ENCODE measurements at regions not wholly inside any gene's neighbourhood (a gene's known extent, or its start where the extent isn't known, plus 50 kb on each side); places are given as distances from the start of the nearest gene placed in this dataset.

GRCh38 chr13:22031702-22032286 lies 360.9 kb downstream of the FGF9 start (continued):
- no peak for TF ChIP-seq EZH2phosphoT487 (IDR thresholded peaks at IDR 0.05; ENCODE audit: borderline replicate concordance)
- no peak for TF ChIP-seq ELF1 (IDR thresholded peaks at IDR 0.05; ENCODE audit: borderline replicate concordance, low read depth)
- TF ChIP-seq SIN3A (IDR thresholded peaks at IDR 0.05; ENCODE audit: low read depth) = no peak

- H3K4me1 ChIP-seq (ENCODE audit: control insufficient read depth in 1 of 2, insufficient read depth in 2 of 2, low read length in 2 of 2) = no peaks in the 10 kb centered on the region
- H3K79me2 ChIP-seq (ENCODE audit: insufficient read depth, low read length) = no peaks in the 10 kb centered on the region
- no peak overlapping the region for H3K27ac ChIP-seq (ENCODE audit: low read depth, low read length)
- no peaks in the 10 kb centered on the region for H4K20me1 ChIP-seq (ENCODE audit: insufficient read depth)
- no peaks in the 10 kb centered on the region for H3K36me3 ChIP-seq (ENCODE audit: control insufficient read depth in 1 of 2, insufficient read depth in 2 of 2, low read length in 2 of 2)
- H3K27me3 ChIP-seq (ENCODE audit: insufficient read depth, low read length) = no peaks in the 10 kb centered on the region
- no peak for DNase-seq (ENCODE audit: low read depth, low spot score)
- H3K9ac ChIP-seq (ENCODE audit: low read length) = no peak overlapping the region
- H3K4me2 ChIP-seq (ENCODE audit: low read length) = no peak overlapping the region
- ATAC-seq = no peak
- ChIA-PET RAD21 (ENCODE audit: low non-redundant PET in 1 of 2, low total read pairs in 2 of 2, uncharacterized antibody in 2 of 2, unreplicated experiment in 2 of 2) (no interaction called here), POLR2A (no interaction called here), CTCF (interaction anchor here (1.4 kb wide), 1 partner anchor 120 kb away, joined by 3 read pairs; no protein-coding TSS in a partner anchor)
- TF ChIP-seq POLR2AphosphoS5 (IDR thresholded peaks at IDR 0.05; ENCODE audit: low read depth, low read length) = no peak
- TF ChIP-seq RAD21 (IDR thresholded peaks at IDR 0.05; ENCODE audit: low read depth) = no peak
- no peak for TF ChIP-seq REST (IDR thresholded peaks at IDR 0.05; ENCODE audit: low read depth)
- no peak for TF ChIP-seq JUND (IDR thresholded peaks at IDR 0.05)
- TF ChIP-seq ZNF274 (IDR thresholded peaks at IDR 0.05; ENCODE audit: low read depth, low read length) = no peak
- no peak for TF ChIP-seq SRF (IDR thresholded peaks at IDR 0.05; ENCODE audit: low read depth)
- no peak for TF ChIP-seq MAX (IDR thresholded peaks at IDR 0.05)
- no peak for TF ChIP-seq ZBTB33 (IDR thresholded peaks at IDR 0.05; ENCODE audit: extremely low read depth, insufficient replicate concordance, low read length)
- no peak for TF ChIP-seq CBX3 (IDR thresholded peaks at IDR 0.05; ENCODE audit: low read depth)
- no peak for TF ChIP-seq YY1 (IDR thresholded peaks at IDR 0.05; ENCODE audit: extremely low read depth, insufficient replicate concordance, low read depth, low read length)
- no peak for TF ChIP-seq EZH2phosphoT487 (IDR thresholded peaks at IDR 0.05; ENCODE audit: borderline replicate concordance)
- no peak for TF ChIP-seq EGR1 (IDR thresholded peaks at IDR 0.05; ENCODE audit: low read depth)
- no peak for TF ChIP-seq SIN3A (IDR thresholded peaks at IDR 0.05; ENCODE audit: low read depth)
- TF ChIP-seq ATF3 (IDR thresholded peaks at IDR 0.05) = no peak
- TF ChIP-seq EZH2 (IDR thresholded peaks at IDR 0.05) = no peak
- TF ChIP-seq SP1 (IDR thresholded peaks at IDR 0.05; ENCODE audit: low read depth) = no peak
- no peaks in the 10 kb centered on the region for H3K9me3 ChIP-seq (ENCODE audit: control insufficient read depth in 1 of 2, insufficient read depth in 1 of 2, low read depth in 1 of 2, low read length in 2 of 2)
- H3K4me3 ChIP-seq (replicated peaks in 1 of 2; ENCODE audit: low read depth in 1 of 2, low read length in 2 of 2) = no peak overlapping the region
- BruUV-seq (replicated peaks) = no TSS peak
- intact Hi-C loops (cut with micrococcal nuclease) = loop anchor here (10.0 kb wide), 1 partner anchor 398 kb away; no protein-coding TSS in a partner anchor
- no peak overlapping the region for H2AFZ ChIP-seq (ENCODE audit: low read depth, low read length, poor library complexity, severe bottlenecking)
- no peaks in the 10 kb centered on the region for H3K9me2 ChIP-seq (ENCODE audit: insufficient read depth)
These were observed 362.0 kb downstream of the FGF9 start for GRCh38 chr13:22032905-22033304.

All from HCT116 (cell line).